CD14-positive monocyte (primary cell): ENCODE measurements at regions not wholly inside any gene's neighbourhood (a gene's known extent, or its start where the extent isn't known, plus 50 kb on each side); places are given as distances from the start of the nearest gene placed in this dataset.

ENCODE experiments used
- DNase-seq, 3 donors: peaks; one replicate each; pipeline ENCODE4 v3.0.0-alpha.2; 2011 to 2022
- H2AFZ ChIP-seq: 2 replicates; pipeline ENCODE4 v1.6.0; 2012; ENCODE audit warnings: mild to moderate bottlenecking, low read depth, low read length, inconsistent platforms; ENCODE audit not compliant: insufficient read depth, poor library complexity, severe bottlenecking
- H3K27ac ChIP-seq, 2 donors: 1 replicate in 1 of 2; 2 replicates in 1 of 2; pipeline ENCODE4 v1.5.1; 2012 to 2013; ENCODE audit warnings: low read length in 2 of 2, control low read depth in 1 of 2, inconsistent platforms in 1 of 2, low read depth in 1 of 2, mild to moderate bottlenecking in 1 of 2
- H3K27me3 ChIP-seq, 2 donors: one replicate each; pipeline versions ENCODE4 v1.6.0 to v1.6.1; 2011 to 2013; ENCODE audit warnings: low read length in 2 of 2; ENCODE audit not compliant: control insufficient read depth in 2 of 2, insufficient read depth in 2 of 2
- H3K36me3 ChIP-seq, 2 donors: replicated peaks in 1 of 2; 1 replicate in 1 of 2; 2 replicates in 1 of 2; pipeline versions ENCODE4 v1.5.1 to v1.6.1; 2012 to 2013; ENCODE audit warnings: low read length in 2 of 2, control low read depth in 1 of 2, inconsistent platforms in 1 of 2, mild to moderate bottlenecking in 1 of 2; ENCODE audit not compliant: insufficient read depth in 2 of 2, control insufficient read depth in 1 of 2
- H3K4me1 ChIP-seq, 2 donors: 1 replicate in 1 of 2; 2 replicates in 1 of 2; pipeline versions ENCODE4 v1.5.1 to v1.6.1; 2012 to 2013; ENCODE audit warnings: low read length in 2 of 2, control low read depth in 1 of 2, inconsistent platforms in 1 of 2, mild to moderate bottlenecking in 1 of 2, moderate library complexity in 1 of 2; ENCODE audit not compliant: insufficient read depth in 2 of 2, control insufficient read depth in 1 of 2
- H3K4me2 ChIP-seq: replicated peaks from 2 replicates; pipeline ENCODE3; 2012; ENCODE audit warnings: low read length, moderate library complexity, mild to moderate bottlenecking; ENCODE audit not compliant: poor library complexity, severe bottlenecking; ENCODE audit errors: extremely low read depth
- H3K4me3 ChIP-seq, 3 experiments: fragments of 200-600 bp in 1 of 3; sonication (generic) in 1 of 3; replicated peaks in 1 of 3; 1 replicate in 2 of 3; 2 replicates in 1 of 3; pipeline ENCODE4 v1.5.1; 2011 to 2013; ENCODE audit warnings: low read length in 3 of 3, mild to moderate bottlenecking in 3 of 3, control low read depth in 2 of 3, low read depth in 2 of 3, inconsistent platforms in 1 of 3, moderate library complexity in 1 of 3
- H3K79me2 ChIP-seq: 2 replicates; pipeline ENCODE4 v1.6.0; 2012; ENCODE audit warnings: mild to moderate bottlenecking, control low read depth, inconsistent platforms, low read length, moderate library complexity; ENCODE audit not compliant: insufficient read depth
- H3K9ac ChIP-seq: 2 replicates; pipeline ENCODE4 v1.6.0; 2017; ENCODE audit warnings: low read length, mild to moderate bottlenecking; ENCODE audit not compliant: insufficient read depth, poor library complexity, severe bottlenecking
- H3K9me3 ChIP-seq, 2 donors: replicated peaks in 1 of 2; 1 replicate in 1 of 2; 2 replicates in 1 of 2; pipeline versions ENCODE4 v1.5.1 to v1.6.1; 2012 to 2013; ENCODE audit warnings: low read length in 2 of 2, control low read depth in 1 of 2; ENCODE audit not compliant: control insufficient read depth in 1 of 2, insufficient read depth in 1 of 2
- H4K20me1 ChIP-seq: 2 replicates; pipeline ENCODE4 v1.6.0; 2012; ENCODE audit warnings: mild to moderate bottlenecking, low read length, control low read depth, moderate library complexity; ENCODE audit not compliant: insufficient read depth
- H3K27ac Mint-ChIP-seq, 7 donors: one replicate each; pipeline ENCODE4 v1.8.0; 2020; ENCODE audit warnings: mild to moderate bottlenecking in 7 of 7, mixed read lengths in 7 of 7, moderate library complexity in 6 of 7, inconsistent platforms in 2 of 7
- H3K27me3 Mint-ChIP-seq, 3 donors: one replicate each; pipeline ENCODE4 v1.8.0; 2021 to 2022; ENCODE audit warnings: low read depth in 3 of 3, mild to moderate bottlenecking in 3 of 3, mixed read lengths in 3 of 3, moderate library complexity in 3 of 3, inconsistent platforms in 1 of 3
- H3K36me3 Mint-ChIP-seq, 2 donors: one replicate each; pipeline ENCODE4 v1.8.0; 2020; ENCODE audit warnings: mixed read lengths in 2 of 2, inconsistent platforms in 1 of 2, mild to moderate bottlenecking in 1 of 2
- H3K4me1 Mint-ChIP-seq: one replicate; pipeline ENCODE4 v1.8.0; 2020; ENCODE audit warnings: mild to moderate bottlenecking, mixed read lengths
- H3K4me3 Mint-ChIP-seq, 2 donors: one replicate each; pipeline ENCODE4 v1.8.0; 2020; ENCODE audit warnings: mild to moderate bottlenecking in 2 of 2, mixed read lengths in 2 of 2, moderate library complexity in 1 of 2
- H3K9me3 Mint-ChIP-seq, 7 donors: one replicate each; pipeline ENCODE4 v1.8.0; 2020 to 2022; ENCODE audit warnings: mixed read lengths in 7 of 7, mild to moderate bottlenecking in 6 of 7, moderate library complexity in 6 of 7, inconsistent platforms in 2 of 7
- CTCF ChIP-seq: fragments of 200-600 bp; IDR thresholded peaks from one replicate; pipeline ENCODE4 v1.8.0; 2022; ENCODE audit warnings: antibody characterized with exemption, mild to moderate bottlenecking
- WGBS: methylation state at CpG from one replicate; pipeline ENCODE4 v1.1.5; 2013; ENCODE audit warnings: missing lambda C conversion rate; ENCODE audit not compliant: insufficient coverage; 5-methylcytosine and 5-hydroxymethylcytosine counted together
- intact Hi-C, 2 donors: fragments of 100-400 bp; cut with micrococcal nuclease; formaldehyde crosslinking; loops; one replicate each; pipeline versions ENCODE4 v1.15.0 to v1.15.1; 2023

- Histone ChIP-seq H3K9ac (no peak overlapping the region), H3K36me3 (no peaks in the 10 kb centered on the region), H2AFZ (no peak overlapping the region), H3K4me2 (no peak overlapping the region), H3K79me2 (no peaks in the 10 kb centered on the region), H3K9me3 (no peaks in the 10 kb centered on the region), H3K27me3 (no peaks in the 10 kb centered on the region), H3K27ac (no peak overlapping the region), H3K4me1 (no peaks in the 10 kb centered on the region), H4K20me1 (no peaks in the 10 kb centered on the region), H3K4me3 (no peak overlapping the region)
- Mint-ChIP-seq H3K9me3 (peaks cover 0 to under 1% (median 0%) of the 10 kb centered on the region in 7 donors), H3K36me3 (no peaks in the 10 kb centered on the region), H3K4me3 (no peak overlapping the region), H3K27me3 (peaks cover 0 to 3% (median 0%) of the 10 kb centered on the region in 3 donors), H3K27ac (no peak overlapping the region), H3K4me1 (peaks cover 2% of the 10 kb centered on the region)
- no peak for TF ChIP-seq CTCF
- no CpG with 5 or more reads among the region's 3 CpGs for WGBS
- intact Hi-C loops: no loop called here
- no peak for DNase-seq
These were observed 67.0 kb upstream of the C1orf21 start for GRCh38 chr1:184319879-184320278.

- Mint-ChIP-seq H3K9me3 (peaks cover 0 to 2% (median 0%) of the 10 kb centered on the region in 7 donors), H3K27me3 (peaks cover 0 to under 1% (median 0%) of the 10 kb centered on the region in 3 donors)
- no CpG with 5 or more reads among the region's 6 CpGs for WGBS
These were observed 64.6 kb upstream of the C1orf21 start for GRCh38 chr1:184322253-184322652.

More at GRCh38 chr1:184322253-184322652, 64.6 kb upstream of the C1orf21 start:
- Histone ChIP-seq H2AFZ (no peak overlapping the region), H3K27ac (no peak overlapping the region), H3K9ac (no peak overlapping the region), H3K9me3 (no peaks in the 10 kb centered on the region), H3K4me3 (no peak overlapping the region), H4K20me1 (no peaks in the 10 kb centered on the region), H3K79me2 (no peaks in the 10 kb centered on the region), H3K4me2 (no peak overlapping the region), H3K36me3 (no peaks in the 10 kb centered on the region), H3K4me1 (no peaks in the 10 kb centered on the region), H3K27me3 (no peaks in the 10 kb centered on the region)
- intact Hi-C loops: no loop called here
- DNase-seq: no peak
- TF ChIP-seq CTCF: no peak
- no peak overlapping the region for H3K4me3 Mint-ChIP-seq
- peaks cover 2% of the 10 kb centered on the region for H3K4me1 Mint-ChIP-seq
- no peak overlapping the region for H3K27ac Mint-ChIP-seq
- H3K36me3 Mint-ChIP-seq: no peaks in the 10 kb centered on the region
